NCI-H2227 treated with DMSO at 0.1 percent for 48 hours (cell line): ENCODE measurements at regions not wholly inside any gene's neighbourhood (a gene's known extent, or its start where the extent isn't known, plus 50 kb on each side); places are given as distances from the start of the nearest gene placed in this dataset.
"Not testable (repeated sequence)": the region's sequence is repeated elsewhere in the genome, so short reads cannot be mapped to it uniquely, and the experiment has no call there.

Experiments used
- DNase-seq: peaks from one replicate; lab custom pipeline; 2025; lab: John Stamatoyannopoulos, UW

DNA sequence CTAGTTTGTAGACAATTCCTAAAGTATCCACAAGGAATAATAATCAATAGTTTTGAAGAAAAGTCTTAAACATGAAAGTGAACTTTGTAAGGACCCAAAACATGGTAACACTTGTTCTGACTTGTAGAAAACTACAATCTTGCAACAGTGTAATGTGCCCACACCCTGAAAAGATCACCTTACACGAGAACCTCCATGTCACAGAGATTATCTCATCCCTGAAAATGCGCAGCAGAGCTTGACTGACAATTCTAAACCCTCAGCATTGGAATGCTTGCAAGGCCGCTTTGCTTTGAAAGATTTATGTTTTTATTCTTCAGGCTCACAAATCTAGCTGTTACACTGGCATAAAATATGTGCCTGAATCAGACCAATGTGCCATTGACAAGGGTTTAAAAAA lies 346.6 kb downstream of the KLF13 start:
- DNase-seq = not testable (repeated sequence)

DNA sequence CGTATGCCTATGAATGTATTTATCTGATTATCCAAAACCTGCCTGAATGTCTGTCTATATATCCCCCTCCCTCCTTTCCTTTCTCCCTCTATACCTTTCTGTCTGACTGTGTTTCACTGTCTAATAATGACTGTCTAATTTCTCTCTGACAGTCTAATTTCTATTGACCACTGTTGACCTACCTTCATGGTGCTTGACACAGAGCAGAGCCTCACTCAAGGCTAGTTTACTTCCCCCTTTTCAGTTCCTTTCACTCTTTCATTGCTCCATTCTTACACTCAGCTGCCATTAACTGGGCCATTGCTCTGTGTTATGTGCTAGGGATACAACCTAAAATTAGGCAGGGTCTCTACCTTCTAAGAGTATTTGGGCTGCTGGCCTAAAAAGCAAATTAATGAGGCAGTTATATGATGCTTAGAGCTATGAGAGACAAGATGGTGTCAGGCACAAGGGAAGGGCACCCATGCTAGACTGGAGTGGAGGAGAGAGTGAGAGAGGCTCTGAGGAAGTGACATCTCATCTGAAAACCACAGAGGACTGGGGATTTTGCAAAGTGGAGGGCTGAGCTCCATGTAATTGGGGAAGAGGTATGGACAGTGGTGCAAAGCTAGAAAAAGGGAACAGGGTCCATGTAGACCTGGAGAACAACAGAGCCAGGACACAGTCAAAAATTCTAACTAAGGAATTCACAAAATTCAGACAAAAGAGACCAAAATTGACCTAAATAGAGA lies 348.6 kb upstream of the CHRNA7 start:
- not testable (repeated sequence) for DNase-seq

GRCh38 chr15:31687088-31687487 lies 343.2 kb upstream of the CHRNA7 start:
- not testable (repeated sequence) for DNase-seq

- not testable (repeated sequence) for DNase-seq
Observed at GRCh38 chr15:31696509-31696908, 333.8 kb upstream of the CHRNA7 start.

DNA sequence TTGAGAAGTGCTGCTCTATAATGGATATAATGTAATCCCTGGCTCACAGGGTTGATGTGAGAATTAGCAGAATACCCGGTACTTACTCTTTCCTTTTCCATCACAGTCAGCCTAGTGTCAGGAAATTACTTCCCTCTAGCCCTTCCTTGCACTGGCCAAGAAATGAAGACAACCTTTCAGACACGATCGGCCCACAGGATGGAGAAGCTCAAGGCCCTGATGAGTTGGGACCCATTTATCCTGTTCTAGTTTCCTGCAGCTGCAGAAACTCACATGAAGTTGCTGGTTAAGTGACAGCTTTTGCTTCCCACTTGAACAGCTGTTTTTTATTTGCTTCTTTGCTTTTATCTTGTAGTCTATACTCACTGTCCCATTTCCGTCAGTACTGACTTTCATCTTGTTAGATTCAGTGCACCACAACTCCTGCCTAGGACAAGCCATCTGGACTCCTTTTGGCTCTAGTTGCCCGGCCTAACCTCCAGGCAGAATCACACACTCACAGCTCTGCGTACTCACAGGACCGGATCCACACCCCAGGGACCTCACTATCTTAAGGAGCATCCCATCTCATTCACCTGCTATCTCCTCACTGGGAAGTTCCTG lies 325.1 kb upstream of the CHRNA7 start:
- DNase-seq = not testable (repeated sequence)

GRCh38 chr15:31707944-31708702 lies 322.2 kb upstream of the CHRNA7 start:
- DNase-seq = not testable (repeated sequence)

GRCh38 chr15:31708703-31709327 lies 321.5 kb upstream of the CHRNA7 start:
- not testable (repeated sequence) for DNase-seq

GRCh38 chr15:31709479-31709878 lies 320.8 kb upstream of the CHRNA7 start:
- DNase-seq = not testable (repeated sequence)

DNA sequence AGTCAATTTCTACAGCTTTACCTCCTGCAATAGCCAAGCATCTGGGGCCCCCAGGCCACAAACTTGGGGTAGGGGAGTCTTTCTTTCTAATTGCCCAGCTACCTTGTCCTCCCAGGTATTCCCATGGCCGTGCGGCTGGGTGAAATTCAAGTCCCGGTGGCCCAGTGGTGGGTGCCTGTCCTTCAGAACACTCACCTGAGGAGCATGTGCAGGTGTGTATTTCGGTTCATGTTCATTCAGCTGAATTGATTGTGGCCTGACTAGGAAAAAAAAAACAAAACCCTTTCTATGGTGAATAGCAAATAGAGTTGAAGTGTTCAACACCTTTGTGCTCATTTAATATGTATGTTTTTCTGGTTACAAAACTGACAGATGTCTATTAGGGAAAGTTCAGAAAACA lies 319.5 kb upstream of the CHRNA7 start:
- not testable (repeated sequence) for DNase-seq

DNA sequence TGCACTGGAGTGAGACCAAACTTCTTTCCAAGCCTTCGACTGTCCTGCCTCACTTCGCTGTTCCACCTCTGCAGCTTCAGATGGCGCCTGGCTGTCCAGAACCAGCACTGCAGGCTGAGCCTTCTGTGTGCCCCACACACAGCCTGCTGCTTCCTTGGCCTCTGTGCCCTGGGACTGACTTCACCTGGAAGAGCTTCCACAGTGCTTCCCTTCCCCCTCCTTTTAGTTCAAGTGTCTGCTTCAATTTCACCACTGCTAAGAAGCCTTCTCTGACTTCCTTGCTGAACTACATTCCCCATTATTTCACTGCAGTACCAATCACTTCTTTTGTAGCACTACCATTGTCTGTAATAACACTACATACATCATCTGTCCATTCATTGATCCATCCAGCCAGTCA lies 315.1 kb upstream of the CHRNA7 start:
- not testable (repeated sequence) for DNase-seq

DNA sequence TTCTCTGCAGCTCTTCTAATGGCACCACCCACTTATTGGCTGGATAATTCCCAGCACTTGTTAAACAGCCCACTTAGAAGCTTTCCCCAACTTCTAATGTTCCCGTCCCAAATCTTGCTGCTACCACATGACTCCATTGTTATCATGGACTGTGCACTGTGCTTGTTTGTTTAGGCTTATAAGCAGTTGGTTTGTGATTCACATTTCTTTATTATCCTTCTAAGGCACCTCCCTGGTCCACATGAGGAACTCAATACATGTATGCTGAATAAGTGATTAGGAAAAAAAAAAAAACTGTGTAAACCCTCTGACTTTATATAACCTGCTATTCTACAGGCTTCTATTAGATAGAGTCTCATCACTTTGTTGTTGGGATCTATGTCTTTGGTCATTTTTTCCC lies 311.7 kb upstream of the CHRNA7 start:
- DNase-seq = not testable (repeated sequence)

DNA sequence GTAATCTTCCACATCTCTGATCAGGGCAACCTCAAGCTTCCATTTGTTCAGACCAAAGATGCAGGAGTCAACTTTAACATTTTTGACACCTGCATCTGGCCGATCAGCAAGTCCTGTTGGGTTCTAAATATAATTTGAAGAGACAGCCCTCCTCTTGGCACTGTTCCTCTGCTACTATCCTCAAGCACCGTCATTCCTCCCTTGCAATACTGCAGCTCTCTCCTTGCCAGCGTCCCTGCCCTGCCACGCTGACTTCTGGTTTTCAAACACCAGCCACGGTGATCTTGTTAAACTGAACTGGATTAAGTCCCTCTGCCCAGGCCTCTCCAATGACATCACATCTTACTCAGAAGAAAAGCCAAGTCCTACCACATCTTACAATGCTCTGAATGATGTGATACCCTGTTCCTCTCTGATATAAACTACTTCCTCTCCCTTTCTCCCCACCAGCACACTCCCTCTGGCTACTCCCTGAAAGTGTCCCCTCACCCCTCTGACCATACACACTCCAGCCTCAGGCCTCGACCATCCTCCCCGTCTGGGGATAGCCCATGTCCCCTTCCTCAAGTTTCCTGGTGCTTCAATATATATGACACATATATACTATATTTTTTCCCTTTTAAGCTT lies 310.8 kb upstream of the CHRNA7 start:
- DNase-seq = not testable (repeated sequence)

DNA sequence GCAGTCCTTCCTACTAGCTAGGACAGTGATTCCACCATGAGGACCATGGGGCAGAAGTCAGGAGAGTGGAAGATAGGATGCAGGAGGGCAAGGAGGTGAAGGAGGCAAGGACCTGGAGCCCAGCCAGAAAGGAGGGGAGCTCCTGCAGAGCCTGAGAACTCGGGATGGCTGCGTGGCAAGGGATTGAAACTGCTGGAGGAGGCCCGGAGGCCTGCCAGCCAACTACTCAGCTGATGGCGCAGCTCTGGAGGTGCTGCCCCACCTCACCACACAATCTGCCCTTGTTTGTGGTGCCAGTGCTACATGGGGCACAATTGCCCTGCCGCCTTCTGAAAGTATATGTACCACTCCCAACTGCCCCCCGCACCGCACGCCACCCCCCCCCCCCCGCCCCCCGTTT lies 307.3 kb upstream of the CHRNA7 start:
- not testable (repeated sequence) for DNase-seq

GRCh38 chr15:31724903-31725302 lies 305.4 kb upstream of the CHRNA7 start:
- not testable (repeated sequence) for DNase-seq

GRCh38 chr15:31725619-31726018 lies 304.7 kb upstream of the CHRNA7 start:
- DNase-seq = not testable (repeated sequence)

DNA sequence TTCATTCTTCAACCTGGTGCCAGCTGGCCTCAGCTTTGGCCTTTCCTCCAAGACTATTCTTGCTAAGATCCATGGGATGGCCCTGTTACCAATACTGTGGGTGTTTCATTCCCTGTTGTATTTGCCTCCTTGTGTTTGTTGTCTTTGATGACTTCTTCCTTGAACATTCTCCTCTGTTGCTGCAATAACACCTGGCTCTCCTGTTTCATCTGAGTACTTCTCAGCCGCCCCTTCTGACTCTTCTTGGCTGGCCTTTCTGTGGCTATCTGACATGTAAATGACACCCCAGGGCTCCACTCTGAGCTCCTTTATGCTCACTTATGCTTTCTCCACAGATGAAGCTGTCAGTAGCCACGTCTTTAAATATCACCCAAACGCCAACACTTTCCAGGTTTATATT lies 302.7 kb upstream of the CHRNA7 start:
- DNase-seq = no peak

DNA sequence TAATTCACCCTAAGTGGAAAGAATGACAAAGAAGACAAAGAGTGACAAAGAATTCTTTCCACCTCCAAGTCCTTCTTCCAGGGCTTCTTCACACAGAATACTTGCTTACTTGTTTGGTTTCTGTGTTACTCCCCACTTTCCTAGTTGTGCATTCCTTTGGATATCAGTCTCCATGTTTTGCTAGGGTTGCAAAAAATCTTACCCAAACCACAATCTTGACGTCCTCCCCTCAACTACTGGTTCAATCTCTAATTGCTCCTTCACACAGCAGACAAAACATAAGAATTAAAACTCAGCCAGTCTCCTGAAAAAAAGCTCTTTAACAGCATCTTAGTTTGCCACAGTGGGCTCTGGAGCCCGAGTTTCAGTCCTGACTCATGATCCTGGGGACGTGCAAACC lies 297.6 kb upstream of the CHRNA7 start:
- no peak for DNase-seq

DNA sequence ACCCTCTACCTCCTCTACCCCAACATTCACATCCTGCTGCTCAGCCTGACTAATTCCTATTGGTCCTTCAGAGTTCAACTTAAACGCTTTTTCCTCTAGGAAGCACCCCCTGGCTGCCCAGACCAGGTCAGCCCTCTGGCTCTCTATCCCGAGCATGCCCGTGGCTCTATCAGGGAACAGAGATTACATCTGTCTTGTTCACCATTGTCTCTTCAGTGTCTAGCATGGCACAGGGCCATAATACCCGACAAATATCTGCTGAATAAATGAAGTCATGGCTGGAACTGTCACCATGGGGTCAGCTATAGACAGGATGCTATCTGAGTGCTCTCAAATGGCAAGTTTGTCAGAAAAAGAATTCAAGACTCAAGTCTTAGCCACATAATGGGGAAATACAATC lies 296.9 kb upstream of the CHRNA7 start:
- DNase-seq = no peak

- DNase-seq = no peak
Observed at GRCh38 chr15:31740203-31740602, 290.1 kb upstream of the CHRNA7 start.

DNA sequence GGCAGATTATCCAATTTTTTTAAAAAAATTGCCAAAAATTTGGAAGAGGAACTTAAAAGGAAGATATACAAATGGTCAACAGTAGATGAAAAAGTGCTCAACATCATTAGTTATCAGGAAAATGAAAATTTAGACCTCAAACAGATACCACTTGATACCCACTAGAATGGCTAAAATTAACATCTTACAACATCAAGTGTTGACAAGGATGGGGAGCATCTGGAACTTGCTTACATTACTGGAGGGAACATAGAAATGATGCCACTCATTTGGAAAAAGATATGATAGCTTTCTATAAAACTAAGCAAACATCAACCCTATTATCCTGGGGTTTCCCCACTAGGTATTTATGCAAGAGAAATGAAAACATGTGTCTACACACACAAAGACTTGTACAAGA lies 284.5 kb upstream of the CHRNA7 start:
- no peak for DNase-seq

DNA sequence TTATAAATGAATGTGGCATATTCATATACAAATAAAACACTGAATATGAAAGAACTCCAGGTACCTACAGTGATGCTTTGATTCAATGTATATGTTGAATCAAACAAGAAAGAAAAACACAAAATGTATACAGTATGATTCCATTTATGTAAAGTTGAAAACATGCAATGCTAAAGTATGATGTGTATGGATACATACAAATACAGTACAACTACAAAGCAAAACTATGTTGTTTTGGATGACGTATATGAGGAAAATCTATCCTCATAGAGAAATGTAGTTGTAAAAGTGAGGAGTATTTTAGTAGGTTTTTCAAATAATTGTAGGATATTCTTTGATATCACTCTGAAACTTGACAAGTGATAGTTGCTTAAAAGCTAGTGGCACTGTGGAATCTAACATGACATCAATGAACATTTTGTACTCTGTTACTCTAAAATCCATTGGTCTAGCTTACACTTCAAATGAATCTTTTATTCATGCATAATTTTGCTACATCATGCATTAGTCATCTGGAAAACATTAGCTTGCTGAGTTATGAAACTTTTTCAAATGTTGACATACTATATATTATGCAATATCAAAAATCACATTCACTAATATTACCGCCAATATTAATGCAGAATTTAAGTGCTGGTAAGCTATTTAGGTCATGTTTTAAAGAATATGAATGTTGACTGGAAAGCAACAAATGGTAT lies 278.1 kb upstream of the CHRNA7 start:
- DNase-seq = no peak
